ENCODE measurements at regions not wholly inside any gene's neighbourhood (a gene's known extent, or its start where the extent isn't known, plus 50 kb on each side); places are given as distances from the start of the nearest gene placed in this dataset.
A peak's percentile ranks its signal among the peaks of the same experiment; 100 is the strongest.

- Histone ChIP-seq H3K4me3 (no peak overlapping the region), H3K27me3 (no peaks in the 10 kb centered on the region), H3K36me3 (no peaks in the 10 kb centered on the region), H3K9me3 (peaks cover 0 to 35% (median 19%) of the 10 kb centered on the region in 4 donors), H3K4me1 (no peaks in the 10 kb centered on the region), H3K27ac (no peak overlapping the region)
- WGBS, 5 donors, result 51 to 65% (median 59%) methylated on average over 8 to 9 of the region's 9 CpGs
- intact Hi-C loops (cut with DNase I; ENCODE audit: low total_unique reads), result no loop called here
- peak in 1 of 2 donors; percentile 12 for DNase-seq
- no peak for TF ChIP-seq POLR2AphosphoS5 (IDR thresholded peaks at IDR 0.05)
- TF ChIP-seq EP300 (IDR thresholded peaks at IDR 0.05), result no peak
- TF ChIP-seq CTCF (IDR thresholded peaks at IDR 0.05), result no peak
- TF ChIP-seq POLR2A (IDR thresholded peaks at IDR 0.05), result no peak
These were observed 178.2 kb upstream of the NRG3 start for GRCh38 chr10:81696609-81697388.

DNA sequence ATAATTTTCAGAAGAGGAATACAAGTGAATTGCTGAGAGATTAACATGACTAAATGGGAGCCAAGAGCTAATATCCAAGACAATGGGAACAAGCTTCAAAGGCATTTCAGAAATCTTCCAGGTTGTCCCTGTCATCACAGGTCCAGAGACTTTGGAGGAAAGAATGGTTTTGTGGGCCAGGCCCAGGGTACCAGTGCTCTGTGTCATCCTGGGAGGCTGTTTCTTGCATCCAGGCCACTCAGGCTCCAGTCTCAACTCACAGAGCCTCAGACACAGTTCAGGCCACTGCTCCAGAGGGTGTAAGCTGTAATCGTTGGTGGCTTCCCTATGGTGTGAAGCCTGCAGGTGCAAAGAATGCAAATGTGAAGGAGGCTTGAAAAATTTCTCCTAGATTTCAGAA is 170.4 kb upstream of the NRG3 start:
- Histone ChIP-seq H3K27me3 (no peaks in the 10 kb centered on the region), H3K27ac (no peak overlapping the region), H3K4me1 (no peaks in the 10 kb centered on the region), H3K4me3 (no peak overlapping the region), H3K9me3 (peaks cover 0 to 12% (median 6%) of the 10 kb centered on the region in 4 donors), H3K36me3 (no peaks in the 10 kb centered on the region)
- TF ChIP-seq POLR2AphosphoS5 (IDR thresholded peaks at IDR 0.05) (no peak), EP300 (IDR thresholded peaks at IDR 0.05) (no peak), CTCF (IDR thresholded peaks at IDR 0.05) (no peak), POLR2A (IDR thresholded peaks at IDR 0.05) (no peak)
- WGBS, 5 donors, result 44 to 82% (median 48%) methylated on average over 1 of the region's 1 CpG
- intact Hi-C loops (cut with DNase I; ENCODE audit: low total_unique reads), result no loop called here
- no peak for DNase-seq

DNA sequence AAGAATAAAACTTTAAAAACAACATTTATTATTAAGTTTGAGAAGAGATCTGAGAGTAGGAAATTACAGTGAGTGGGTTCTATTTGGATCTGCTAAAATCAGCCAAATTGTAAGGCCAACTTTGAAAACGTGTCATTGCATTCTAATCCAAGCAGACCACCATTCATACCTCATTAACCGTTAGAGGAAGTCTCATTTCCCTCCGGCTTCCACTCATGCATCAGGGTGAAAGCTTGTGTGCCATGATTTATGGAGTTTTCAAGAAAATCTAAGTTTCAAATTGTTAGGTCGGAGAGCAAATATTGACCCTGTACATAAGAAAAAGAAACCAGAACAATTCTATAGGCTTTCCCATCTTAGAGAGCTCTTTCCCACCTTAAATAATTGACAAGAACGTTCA is 166.6 kb upstream of the NRG3 start:
- no peaks in the 10 kb centered on the region for H3K27me3 ChIP-seq
- no peak for DNase-seq
- H3K4me1 ChIP-seq, result no peaks in the 10 kb centered on the region
- peaks cover 0 to 4% (median 0%) of the 10 kb centered on the region in 4 donors for H3K9me3 ChIP-seq
- 13 to 30% (median 22%) methylated on average over 5 of the region's 5 CpGs for WGBS, 5 donors
- no peak for TF ChIP-seq CTCF (IDR thresholded peaks at IDR 0.05)
- no peaks in the 10 kb centered on the region for H3K36me3 ChIP-seq
- H3K4me3 ChIP-seq, result no peak overlapping the region
- intact Hi-C loops (cut with DNase I; ENCODE audit: low total_unique reads), result no loop called here
- H3K27ac ChIP-seq, result no peak overlapping the region

DNA sequence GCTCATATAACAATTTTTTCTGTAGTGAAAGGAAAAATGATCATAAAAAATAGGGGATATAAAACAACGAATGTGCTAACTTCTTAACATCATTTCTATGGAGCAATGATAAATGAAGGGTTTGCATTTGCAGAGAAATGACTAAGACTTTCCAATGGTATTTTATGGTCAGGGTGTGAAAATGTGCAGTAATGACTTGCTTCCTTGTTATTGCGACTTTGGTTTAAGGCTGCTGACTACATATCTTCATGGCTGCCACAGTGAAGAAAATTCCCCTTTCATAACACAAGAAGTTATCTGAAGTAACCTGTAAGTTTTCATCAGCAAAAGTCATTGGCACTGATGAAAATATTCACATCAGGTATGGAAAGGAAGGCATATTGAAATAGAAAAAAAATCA is 166.1 kb upstream of the NRG3 start:
- H3K4me1 ChIP-seq, result no peaks in the 10 kb centered on the region

More for the DNA sequence above, 166.1 kb upstream of the NRG3 start:
- H3K27me3 ChIP-seq, result no peaks in the 10 kb centered on the region
- WGBS, 5 donors, result 30 to 58% (median 38%) methylated on average over 2 of the region's 2 CpGs
- peaks cover 0 to 4% (median 0%) of the 10 kb centered on the region in 4 donors for H3K9me3 ChIP-seq
- no peak for TF ChIP-seq POLR2A (IDR thresholded peaks at IDR 0.05)
- TF ChIP-seq CTCF (IDR thresholded peaks at IDR 0.05), result no peak
- no peak for TF ChIP-seq POLR2AphosphoS5 (IDR thresholded peaks at IDR 0.05)
- no peak overlapping the region for H3K27ac ChIP-seq
- intact Hi-C loops (cut with DNase I; ENCODE audit: low total_unique reads), result no loop called here
- no peaks in the 10 kb centered on the region for H3K36me3 ChIP-seq
- no peak overlapping the region for H3K4me3 ChIP-seq
- DNase-seq, result no peak

Measured in stomach (tissue), 8 donors.